PC-9 (cell line): ENCODE measurements at regions not wholly inside any gene's neighbourhood (a gene's known extent, or its start where the extent isn't known, plus 50 kb on each side); places are given as distances from the start of the nearest gene placed in this dataset.
"Not testable (repeated sequence)": the region's sequence is repeated elsewhere in the genome, so short reads cannot be mapped to it uniquely, and the experiment has no call there.

ENCODE experiments used
- CTCF ChIP-seq: fragments of 200-600 bp; sonication (generic); conservative IDR thresholded peaks from 2 replicates; pipeline ENCODE4 v1.6.1; 2017; ENCODE audit warnings: mixed run types, antibody characterized with exemption, mild to moderate bottlenecking, moderate library complexity
- EZH2 ChIP-seq: fragments of 200-600 bp; sonication (generic); IDR thresholded peaks from 2 replicates; pipeline ENCODE4 v1.8.0; 2017; ENCODE audit warnings: antibody characterized with exemption, low read depth

GRCh38 chr9:63327211-63327610 is 1957.8 kb downstream of the FOXD4L5 start:
- TF ChIP-seq CTCF, EZH2: not testable (repeated sequence)
